ENCODE measurements at regions not wholly inside any gene's neighbourhood (a gene's known extent, or its start where the extent isn't known, plus 50 kb on each side); places are given as distances from the start of the nearest gene placed in this dataset.

- TF ChIP-seq POLR2A (IDR thresholded peaks at IDR 0.05) (no peak), CTCF (IDR thresholded peaks at IDR 0.05) (no peak), POLR2AphosphoS5 (IDR thresholded peaks at IDR 0.05) (no peak)
Observed at GRCh38 chr14:101123618-101124510, 220.3 kb upstream of the RTL1 start.

Measured in prostate gland (tissue), 2 donors.